Fibroblast of skin of left biceps (primary cell): ENCODE measurements at regions not wholly inside any gene's neighbourhood (a gene's known extent, or its start where the extent isn't known, plus 50 kb on each side); places are given as distances from the start of the nearest gene placed in this dataset.

Experiments used
- DNase-seq, 2 experiments: peaks; one replicate each; pipeline ENCODE4 v3.0.0-alpha.2; 2013; ENCODE audit warnings: low read depth in 2 of 2

DNA sequence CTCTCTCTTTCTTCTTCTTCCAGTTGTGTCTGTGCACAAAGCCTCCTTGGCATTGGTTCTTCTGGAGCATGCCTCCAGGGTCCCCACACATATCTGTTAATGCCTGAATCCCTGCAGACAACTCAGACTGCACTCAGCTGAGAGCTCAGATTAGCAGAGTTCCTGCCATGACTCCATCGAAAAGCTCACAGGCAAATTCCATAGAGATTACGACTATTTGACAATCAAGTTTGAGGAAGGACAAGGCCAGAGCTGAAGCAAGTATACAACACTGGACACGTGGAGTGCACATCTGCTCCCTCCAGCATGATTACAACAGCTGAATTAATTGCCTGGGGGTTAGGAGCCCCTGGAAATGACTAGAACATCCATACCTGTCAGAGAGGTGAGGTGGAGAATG is 190.7 kb downstream of the INSIG2 start:
- no peak for DNase-seq

DNA sequence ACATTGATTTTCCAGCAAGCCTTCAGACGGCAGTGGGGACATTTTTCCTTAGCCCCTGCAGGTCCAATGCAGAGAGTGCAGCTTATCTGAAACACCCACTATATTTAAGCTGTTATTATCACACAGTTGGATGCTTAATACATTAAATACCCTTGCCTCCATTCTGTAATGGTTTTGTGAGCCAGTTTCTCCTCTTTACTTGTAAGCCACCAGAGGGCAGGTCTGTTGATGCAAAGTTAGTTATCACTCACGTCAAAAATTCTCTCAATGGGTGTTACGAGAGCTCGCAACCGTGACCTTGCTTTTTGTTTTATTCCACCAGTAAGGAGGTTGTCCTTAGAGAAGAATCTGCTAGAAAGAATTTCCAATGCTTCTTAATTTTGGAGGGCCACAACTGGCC is 189.8 kb downstream of the INSIG2 start:
- no peak for DNase-seq

DNA sequence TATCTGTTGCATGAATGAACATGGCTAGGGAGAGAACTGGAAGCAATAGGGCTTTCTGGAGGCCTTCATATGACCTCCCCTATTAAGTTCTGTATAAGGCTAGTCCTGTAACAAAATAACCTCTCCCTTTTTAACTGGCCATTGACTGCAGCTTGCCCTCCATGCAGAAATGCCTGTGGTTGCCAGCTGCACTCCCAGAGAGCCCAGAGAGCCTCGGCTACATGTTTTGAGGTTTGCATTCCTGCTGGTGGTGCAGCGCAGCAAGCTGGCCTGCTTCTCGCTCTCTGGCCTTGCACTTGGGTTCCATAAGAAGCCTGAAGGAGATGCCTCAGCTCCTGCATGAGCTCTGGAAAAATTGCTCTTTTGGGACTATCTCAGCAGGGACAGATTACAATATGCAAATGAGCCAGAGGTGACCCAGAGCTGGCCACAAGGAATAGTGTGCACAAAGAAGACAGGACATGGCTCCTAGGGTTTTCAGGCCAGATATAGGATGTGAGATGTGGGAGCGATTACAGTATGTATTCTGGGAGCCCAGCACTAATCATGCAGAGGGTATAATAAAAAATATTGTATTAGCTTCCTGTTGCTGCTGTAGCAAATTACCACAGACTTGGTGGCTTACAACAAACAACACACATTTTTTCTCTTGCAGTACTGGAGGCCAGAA is 186.7 kb downstream of the INSIG2 start:
- no peak for DNase-seq

DNA sequence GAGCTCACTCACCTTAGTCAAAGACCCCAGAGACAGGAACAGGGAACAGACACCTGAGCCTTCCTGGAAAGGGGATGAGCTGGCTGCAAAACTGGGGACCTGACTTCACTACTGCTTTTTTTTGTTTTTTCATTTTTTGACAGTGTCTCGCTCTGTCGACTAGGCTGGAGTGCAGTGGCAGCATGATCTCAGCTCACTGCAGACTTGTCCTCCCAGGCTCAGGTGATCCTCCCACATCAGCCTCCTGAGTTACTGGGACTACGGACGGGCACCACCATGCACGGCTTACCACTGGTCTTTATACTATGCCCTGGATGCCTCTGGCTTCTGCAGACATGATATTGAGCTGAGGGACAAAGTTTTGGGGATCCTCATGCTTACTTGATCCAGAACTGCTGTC is 184.1 kb downstream of the INSIG2 start:
- no peak for DNase-seq

DNA sequence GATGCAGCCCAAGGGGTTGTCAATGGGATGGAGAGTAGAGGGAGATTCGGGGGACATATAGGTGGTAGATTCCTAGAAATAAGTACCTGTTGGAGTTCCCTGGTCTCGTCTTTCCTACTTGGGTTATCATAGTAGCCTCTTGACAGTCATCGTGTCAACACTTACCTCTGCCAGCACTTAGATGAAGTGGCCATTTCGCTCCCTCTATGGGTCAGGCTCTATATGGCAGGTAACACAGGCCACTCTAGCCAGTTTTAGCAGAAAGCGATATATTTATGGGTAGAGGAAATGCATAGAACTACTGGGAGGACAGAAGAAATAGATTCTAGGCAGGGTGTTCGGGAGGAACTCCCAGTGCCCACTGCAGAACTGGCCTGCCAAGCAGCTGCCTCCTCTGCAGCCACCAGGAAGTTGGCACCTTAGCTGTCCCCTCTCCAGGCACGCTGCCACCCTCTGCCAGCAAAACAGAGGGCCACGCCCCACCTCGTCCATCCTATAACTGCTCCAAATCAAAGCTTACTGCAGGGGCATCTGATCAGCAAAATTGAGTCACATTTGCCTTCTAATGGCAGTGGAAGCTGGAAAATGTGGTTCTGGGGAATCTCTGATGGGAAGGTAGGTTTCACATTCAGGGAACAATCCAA is 181.3 kb downstream of the INSIG2 start:
- no peak for DNase-seq

DNA sequence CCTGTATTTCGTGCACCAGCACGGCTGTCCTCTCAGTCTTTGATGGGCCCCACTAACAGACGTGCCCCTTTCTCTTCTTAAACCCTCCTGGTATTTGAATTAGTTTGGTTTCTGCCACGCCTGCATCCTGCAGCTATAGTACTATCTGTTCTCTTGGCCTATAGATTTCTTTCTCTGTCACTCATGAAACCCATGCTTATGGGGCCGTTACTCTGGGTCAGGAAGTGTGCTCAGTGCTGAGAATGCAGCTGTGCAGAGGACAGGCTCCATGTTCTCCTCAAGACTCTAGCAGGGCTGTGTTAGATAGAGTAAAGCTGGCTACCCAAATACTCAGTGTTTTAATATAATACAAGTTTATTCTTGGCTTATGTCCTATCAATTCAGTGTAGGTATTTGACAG is 180.0 kb downstream of the INSIG2 start:
- DNase-seq: no peak

DNA sequence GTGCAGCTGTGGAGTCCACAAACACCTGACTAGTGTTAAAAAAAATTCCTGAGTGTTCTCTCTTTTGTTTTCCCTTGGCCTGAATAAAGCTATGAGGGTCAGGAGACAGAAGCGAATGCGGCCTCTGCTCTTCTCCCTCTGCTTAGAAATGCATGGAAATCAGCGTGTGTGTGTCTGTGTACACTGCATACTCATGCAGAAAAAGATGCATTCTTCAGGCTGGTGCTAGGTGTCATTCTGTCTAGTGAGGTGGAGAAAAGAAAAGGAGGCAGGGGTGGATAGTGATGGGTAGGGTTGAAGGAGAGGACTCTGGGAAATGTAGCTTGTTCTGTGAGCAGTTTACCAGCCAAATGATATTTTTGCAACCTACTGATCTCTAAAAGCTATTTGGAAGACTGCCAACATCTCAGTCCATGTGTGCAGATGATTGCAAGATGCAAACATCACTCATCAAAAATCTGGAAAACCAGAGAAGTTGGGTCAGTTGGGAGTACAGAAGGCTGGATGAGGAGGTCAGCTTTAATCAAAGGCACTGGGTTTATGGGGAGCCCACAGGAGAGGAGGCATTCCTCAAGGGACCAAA is 177.7 kb downstream of the INSIG2 start:
- DNase-seq: peak; percentile 17 to 19

DNA sequence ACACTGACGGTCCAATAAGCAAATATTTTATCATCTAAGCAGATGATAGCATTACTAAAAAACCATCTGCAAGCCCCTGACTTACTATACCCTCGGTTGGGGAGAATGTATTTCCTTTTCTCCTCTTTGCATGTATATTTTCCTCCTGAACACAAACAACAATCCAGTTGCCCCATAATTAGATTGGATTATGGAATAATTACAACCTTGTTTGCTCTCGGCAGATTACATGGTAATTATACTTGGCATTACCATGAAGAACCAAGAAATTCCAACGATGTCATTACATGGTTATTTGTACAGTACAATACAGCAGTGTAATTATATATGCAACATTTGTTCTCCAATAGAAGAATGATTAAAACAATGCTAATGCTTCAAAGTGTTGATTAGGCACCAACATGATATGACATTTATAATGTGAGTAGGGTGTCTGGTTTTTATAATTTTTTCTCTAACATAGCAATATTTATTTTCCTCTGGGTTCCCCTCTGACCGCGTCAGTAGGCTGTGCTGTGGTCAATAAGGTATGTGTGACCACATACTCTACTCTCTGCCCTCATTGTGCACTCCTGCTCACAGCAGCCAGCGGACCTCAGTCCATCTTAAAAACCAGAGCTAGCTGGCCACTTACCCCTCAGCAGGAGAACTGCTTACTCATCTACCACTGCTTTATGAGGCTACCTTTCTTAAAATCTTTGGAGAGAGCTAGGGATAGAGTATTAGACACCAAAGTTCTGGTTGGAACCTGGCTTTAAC is 176.1 kb downstream of the INSIG2 start:
- DNase-seq: no peak

DNA sequence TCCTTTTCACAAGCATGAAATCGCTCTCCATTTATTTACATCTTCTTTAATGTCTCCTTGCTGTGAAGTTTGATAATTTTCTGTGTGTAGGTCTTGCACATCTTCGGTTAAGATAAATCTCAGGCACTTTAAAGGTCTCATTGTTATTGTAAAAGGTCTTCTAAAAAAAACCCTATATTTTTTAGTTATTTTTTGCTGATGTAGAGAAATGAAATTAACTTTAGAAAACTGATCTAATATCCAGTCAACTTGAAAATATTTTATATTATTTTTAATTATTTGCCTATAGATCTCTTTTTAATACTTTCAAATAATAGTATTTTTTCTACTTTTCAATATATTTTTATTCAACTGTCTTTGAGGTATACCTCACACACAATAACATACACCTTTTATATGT is 169.4 kb downstream of the INSIG2 start:
- DNase-seq: no peak

DNA sequence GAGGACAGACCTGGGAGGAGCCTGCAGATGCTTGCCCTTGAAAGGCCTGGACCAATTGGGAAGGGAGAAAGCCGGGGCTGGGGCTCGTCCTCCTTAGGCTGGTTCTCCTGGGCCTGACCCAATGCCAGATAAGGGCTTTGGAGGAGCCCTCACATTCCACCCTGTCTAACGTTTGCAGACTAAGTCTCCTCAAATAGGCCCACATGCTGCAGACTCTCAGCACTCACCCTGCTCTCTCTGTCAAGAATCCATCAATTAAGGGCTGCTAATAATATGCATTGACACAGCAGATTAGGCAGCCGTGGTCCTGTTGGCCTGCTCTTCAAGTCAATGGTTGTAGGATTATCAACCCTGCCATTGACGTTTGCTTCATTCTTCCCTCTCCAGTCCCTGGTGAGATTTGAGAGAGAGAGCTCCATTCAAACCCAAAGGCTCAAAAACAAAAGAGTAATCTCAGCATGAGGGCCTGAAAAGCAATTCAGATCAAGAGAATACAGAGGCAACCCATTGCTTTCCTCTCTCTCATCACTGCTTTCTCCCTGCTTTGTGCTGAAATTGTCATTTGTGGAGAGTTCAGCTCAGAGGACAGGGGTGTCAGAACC is 167.6 kb downstream of the INSIG2 start:
- DNase-seq: no peak

DNA sequence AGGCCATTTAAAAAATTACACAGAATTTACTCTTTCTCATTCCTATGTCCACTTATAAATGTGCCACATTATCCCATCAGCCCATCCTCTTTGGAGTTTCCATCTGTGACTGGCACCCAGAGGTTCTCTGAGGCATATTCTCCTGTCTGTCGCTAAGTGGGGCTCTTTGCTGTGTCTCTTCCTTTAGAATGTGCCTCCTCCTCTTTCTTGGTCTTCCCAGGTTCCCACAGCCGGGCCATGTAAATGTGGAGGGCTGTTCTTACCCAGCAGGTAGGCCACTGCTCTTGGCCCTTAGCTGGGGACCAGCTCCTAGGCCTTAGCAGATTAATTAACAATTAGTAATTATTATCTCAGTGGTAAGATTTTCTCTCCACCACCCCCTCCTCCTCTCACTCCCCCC is 167.0 kb downstream of the INSIG2 start:
- DNase-seq: no peak

DNA sequence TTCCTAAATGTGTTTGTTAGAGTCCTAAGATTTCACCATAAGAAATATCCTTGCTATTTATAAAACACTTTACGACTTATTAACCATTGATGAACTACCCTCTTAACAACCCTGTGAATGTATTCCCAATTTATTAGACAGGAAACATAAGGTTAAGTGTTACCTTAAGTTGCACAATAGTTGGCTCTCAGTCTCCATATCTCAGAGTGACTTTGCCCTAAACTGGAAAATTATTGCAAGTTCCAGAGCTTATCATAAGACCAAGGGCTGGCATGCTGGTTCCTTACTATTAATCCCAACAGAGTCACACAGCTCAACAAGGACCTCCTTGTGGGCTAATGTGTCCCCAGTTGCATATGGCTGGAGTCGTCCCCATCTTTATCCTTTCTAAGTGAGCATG is 165.8 kb downstream of the INSIG2 start:
- no peak for DNase-seq

DNA sequence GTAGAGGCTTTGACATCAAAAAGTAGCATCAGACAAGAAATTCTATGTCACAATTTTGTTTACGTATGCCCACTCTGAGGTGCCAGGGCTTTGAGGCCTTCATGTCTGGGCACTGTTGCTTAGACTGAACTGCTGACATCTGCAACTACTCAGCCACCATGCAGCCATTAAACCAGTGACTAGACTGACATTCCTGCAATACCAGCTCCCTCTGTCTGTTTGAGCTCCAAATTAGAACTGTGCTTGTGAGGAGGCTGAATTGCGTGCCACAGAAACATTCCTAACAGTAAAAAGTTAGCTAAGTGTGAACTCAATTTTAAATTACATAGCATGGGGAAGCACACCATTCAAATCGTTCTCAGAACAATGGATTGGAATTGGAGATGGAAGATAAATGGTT is 163.2 kb downstream of the INSIG2 start:
- peak; percentile 65 to 70 for DNase-seq

DNA sequence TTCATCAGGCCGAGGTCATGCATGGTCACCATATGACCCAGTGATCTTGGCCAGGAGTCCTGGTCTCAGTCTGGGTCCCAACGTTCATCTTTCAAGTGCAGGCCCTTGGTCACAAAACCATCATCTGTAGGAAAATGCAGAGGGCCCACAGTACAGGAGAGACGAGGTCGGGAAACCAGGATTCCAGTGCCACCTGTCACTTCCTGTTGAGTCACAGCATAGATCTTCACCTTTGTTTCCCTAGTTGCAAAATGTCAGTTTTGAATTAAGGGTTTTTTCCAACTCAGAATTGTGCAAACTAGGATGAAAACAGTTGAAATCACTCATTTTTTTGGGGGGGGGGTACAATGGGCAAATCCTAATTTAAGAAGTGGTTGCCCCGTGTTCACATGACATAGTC is 162.2 kb downstream of the INSIG2 start:
- no peak for DNase-seq

DNA sequence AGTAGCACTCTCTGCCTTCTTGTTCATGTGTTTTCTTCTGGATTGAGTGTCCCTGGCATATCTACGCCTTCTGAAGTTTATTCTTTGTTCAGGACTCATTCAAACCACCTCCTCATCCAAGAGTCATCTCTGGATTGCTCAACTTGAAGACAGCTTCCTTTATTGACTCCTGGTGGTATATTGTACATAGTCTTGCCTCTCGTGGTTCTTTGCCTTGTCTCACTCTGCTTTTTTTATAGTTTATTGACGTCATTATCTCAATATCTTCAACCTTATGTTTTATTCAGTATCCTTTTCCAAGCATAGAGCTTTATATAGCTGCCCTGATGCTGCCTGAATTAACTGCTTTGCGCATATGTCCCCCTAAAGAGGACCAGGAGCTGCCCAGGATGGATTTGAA is 161.7 kb downstream of the INSIG2 start:
- DNase-seq: peak; percentile 56 to 66

DNA sequence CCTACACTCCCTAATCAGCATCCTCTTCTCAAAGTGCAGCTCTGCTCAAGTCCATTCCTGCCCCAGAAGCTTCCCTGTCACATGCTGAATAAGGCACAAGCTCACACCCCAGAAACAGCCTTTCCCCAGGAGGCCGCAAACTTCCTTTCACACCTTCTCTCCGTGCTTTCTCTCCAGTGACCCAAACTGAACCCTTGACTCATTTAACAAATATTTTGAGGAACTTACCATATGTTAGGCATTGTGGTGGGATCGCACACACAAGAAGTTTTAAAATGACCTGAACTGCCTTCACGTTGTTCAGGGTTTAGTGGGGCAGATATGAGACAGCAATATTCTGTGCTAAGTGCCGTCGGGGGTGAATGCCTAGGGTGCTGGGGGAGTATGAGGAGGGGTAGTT is 161.3 kb downstream of the INSIG2 start:
- peak; percentile 70 to 78 for DNase-seq

DNA sequence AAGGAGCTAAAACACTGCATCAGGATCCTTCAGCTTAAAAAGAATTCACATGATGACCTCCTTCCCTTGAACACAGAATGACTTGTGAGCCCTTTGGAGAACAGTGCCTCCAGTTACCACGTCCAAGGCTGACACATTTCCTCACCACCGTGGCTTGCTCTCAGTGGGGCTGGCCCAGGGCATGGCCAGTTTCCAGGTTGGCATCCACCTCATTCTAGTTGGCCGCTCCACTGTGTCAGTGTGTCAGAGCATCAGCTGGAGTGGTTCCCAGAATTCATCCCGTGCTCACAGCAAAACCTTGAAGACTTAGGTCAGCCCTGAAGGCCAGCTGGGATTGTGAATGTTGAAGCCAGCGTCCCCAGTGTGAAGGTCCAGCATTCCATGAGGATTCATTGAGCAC is 158.5 kb downstream of the INSIG2 start:
- DNase-seq: no peak

DNA sequence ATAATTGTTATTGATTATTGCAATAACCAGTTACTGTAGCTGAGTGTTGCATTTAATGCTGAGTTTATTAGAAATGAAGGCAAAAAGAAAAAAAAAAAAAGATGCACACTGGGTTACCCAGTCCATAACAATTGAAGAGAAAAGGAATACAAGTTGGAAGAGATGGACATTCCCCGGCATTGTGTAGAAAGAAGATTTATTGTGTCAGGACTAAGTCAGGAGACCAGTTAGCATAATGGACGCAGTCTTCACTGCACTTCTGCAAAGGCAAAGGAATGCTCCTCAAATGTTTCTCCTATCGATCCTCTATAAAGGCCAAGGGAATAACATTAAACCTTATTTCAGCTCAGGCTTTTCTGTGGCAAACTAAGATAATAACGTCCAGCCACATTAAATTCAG is 157.8 kb downstream of the INSIG2 start:
- no peak for DNase-seq

DNA sequence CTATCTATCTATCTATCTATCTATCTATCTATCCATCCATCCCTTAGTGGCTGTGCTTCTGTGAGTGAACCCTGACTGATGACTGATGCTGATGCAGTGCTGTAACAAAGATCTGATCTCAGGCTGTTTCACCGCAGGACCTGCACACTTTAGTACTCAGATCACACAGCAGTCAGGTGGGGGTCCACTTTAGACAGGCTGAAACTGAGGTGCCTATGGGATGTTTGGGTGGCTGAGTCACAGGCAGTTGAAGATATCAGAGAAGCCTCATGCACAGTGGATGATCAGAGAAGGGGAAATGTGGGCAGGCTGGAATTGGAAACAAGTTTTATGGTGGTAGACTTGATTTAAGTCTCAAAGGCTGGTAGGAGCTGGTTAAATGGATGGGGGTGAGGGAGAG is 156.4 kb downstream of the INSIG2 start:
- DNase-seq: no peak

DNA sequence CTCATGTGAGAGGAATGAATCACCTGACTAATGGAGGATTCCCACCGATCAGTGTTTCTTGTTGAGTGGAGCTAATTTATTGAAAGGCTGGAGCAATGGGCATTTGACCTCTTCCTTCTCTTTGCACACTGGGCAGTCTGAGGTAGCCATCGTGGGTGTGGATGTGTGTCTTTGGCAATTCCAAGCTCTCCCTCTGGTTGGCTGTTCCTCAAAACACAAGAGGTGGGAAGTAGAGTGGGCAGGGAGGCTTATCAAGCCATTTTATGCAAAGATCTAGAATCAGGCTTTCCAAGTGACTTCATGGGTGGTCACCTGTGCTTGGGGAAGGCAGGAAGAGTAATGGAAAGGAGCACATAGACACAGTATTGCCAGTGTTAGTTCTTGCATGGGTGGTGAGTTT is 154.8 kb downstream of the INSIG2 start:
- DNase-seq: no peak

DNA sequence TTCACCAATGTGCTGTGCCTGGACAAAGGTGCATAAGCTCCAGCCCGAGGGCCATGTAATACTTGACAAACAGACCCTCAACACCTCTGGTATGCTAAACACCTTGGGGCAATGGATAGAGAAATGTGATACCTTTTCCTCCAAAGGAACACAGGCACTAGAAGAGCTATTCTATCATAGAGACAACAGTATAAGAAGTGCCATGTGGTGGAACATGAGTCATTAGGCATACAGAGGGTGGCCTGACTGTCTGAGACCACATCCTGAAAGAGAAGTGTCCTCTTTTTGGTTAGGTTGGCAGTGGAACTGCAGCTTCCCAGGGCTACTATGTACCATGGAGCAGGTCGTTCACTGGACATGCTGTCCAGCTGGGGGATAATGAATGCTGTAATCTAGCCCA is 153.9 kb downstream of the INSIG2 start:
- DNase-seq: no peak

DNA sequence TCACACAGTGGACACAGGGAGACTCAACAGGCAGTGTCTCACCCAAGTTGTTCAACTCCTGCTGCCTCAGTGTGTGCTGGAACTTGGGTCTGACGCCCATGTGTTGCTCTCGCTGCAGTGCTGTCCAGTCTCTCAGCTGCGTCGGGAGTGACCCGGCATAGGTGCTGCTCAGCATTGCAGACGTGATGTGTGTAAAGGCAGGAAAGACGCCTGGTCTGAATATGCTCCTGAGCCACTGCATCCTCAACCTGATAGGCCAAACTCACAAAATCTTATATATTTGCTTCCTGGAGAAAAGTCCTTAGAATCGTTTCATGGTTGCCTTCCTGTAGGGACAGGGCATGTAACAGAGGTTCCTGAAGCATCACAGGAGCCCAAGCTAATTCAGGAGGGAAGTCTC is 152.9 kb downstream of the INSIG2 start:
- DNase-seq: no peak
